B cell (primary cell): ENCODE measurements at regions not wholly inside any gene's neighbourhood (a gene's known extent, or its start where the extent isn't known, plus 50 kb on each side); places are given as distances from the start of the nearest gene placed in this dataset.

Experiments
- CTCF ChIP-seq: fragments of 200-600 bp; IDR thresholded peaks from one replicate; pipeline ENCODE4 v1.8.0; 2022; ENCODE audit warnings: antibody characterized with exemption, mild to moderate bottlenecking
- EZH2 ChIP-seq: IDR thresholded peaks from 2 replicates; pipeline ENCODE4 v1.6.1; 2012; ENCODE audit warnings: borderline replicate concordance, low read depth, mild to moderate bottlenecking, moderate library complexity, low read length; ENCODE audit not compliant: insufficient read depth, poor library complexity, severe bottlenecking

DNA sequence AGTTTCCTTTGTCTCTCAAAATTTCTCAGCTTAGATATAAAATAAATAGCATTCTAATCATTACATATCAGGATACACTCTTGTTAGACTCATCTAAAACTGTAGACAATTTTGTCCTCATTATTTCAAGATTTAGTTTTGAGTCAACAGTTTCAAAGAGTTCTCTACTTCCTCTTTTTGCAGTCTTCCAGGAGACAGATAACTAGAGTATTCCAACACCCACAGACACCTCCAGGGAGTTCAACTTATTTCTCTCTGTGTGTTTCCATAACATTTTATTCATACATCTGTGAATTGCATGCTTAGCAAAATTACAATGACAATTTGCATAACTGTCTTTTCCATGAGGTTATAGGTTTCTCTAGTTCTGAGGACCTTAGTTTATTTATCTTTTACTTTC is 166.6 kb upstream of the HNMT start:
- no peak for TF ChIP-seq EZH2
- no peak for TF ChIP-seq CTCF
